ENCODE measurements at regions not wholly inside any gene's neighbourhood (a gene's known extent, or its start where the extent isn't known, plus 50 kb on each side); places are given as distances from the start of the nearest gene placed in this dataset. TPM values are rescaled to one million over a fixed set of nuclear protein-coding genes. Genes with fewer than 3 reads are reported as not detected.
"Not testable (repeated sequence)": the region's sequence is repeated elsewhere in the genome, so short reads cannot be mapped to it uniquely, and the experiment has no call there.

DNA sequence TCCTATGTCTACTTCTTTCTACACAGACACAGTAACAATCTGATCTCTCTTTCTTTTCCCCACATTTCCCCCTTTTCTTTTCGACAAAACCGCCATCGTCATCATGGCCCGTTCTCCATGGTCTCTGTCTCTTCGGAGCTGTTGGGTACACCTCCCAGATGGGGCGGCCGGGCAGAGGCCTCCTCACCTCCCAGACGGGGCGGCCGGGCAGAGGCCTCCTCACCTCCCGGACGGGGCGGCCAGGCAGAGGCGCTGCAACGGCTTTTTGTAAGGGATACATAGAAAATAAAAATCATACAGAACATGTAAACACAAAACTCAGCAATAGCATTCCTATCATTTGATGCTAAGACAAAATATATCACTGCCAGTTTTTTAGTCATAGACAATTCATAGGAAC lies 57.2 kb upstream of the USP25 start:
- H3K9me2 ChIP-seq (replicated peaks; ENCODE audit: insufficient read depth, low read length); H3K27me3 ChIP-seq (ENCODE audit: low read length); H3K4me3 ChIP-seq (ENCODE audit: low read length); H4K20me1 ChIP-seq (ENCODE audit: insufficient read depth, low read depth, low read length); H3K9ac ChIP-seq (ENCODE audit: low read length); H3K4me2 ChIP-seq (ENCODE audit: low read depth, low read length, poor library complexity, severe bottlenecking); H3K9me3 ChIP-seq (ENCODE audit: low read length); H2AFZ ChIP-seq (ENCODE audit: low read length); H3K4me1 ChIP-seq (ENCODE audit: low read length); H3K79me2 ChIP-seq (ENCODE audit: low read length); H3K36me3 ChIP-seq (ENCODE audit: insufficient read depth, low read length); DNase-seq; H3K27ac ChIP-seq (ENCODE audit: low read length): not testable (repeated sequence)

GRCh38 chr21:15676935-15677334 lies 52.8 kb upstream of the USP25 start:
- no peak overlapping the region for H3K4me2 ChIP-seq (ENCODE audit: low read depth, low read length, poor library complexity, severe bottlenecking)

DNA sequence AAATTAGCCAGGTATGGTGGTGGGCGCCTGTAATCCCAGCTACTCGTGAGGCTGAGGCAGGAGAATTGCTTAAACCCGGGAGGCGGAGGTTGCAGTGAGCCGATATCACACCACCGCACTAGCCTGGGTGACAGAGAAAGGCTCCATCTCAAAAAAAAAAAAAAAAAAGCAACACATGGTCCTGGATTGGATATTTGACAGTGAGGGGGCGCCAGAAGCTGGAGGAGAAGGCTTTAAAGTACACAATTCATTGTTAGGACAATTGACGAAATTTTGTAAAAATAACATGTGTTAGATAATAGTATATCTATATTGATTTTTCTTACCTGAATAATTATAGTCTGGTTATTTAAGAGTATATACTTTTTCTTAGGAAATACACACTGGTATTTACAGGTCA lies 50.2 kb upstream of the USP25 start:
- DNase-seq = no peak
- no peaks in the 10 kb centered on the region for H3K9me3 ChIP-seq (ENCODE audit: low read length)
- no peak overlapping the region for H3K9ac ChIP-seq (ENCODE audit: low read length)
- H3K4me2 ChIP-seq (ENCODE audit: low read depth, low read length, poor library complexity, severe bottlenecking) = no peak overlapping the region
- no peak overlapping the region for H3K27ac ChIP-seq (ENCODE audit: low read length)
- H3K9me2 ChIP-seq (replicated peaks; ENCODE audit: insufficient read depth, low read length) = no peaks in the 10 kb centered on the region
- no peaks in the 10 kb centered on the region for H3K4me1 ChIP-seq (ENCODE audit: low read length)
- H3K79me2 ChIP-seq (ENCODE audit: low read length) = no peaks in the 10 kb centered on the region
- no peak overlapping the region for H2AFZ ChIP-seq (ENCODE audit: low read length)
- no peak overlapping the region for H3K4me3 ChIP-seq (ENCODE audit: low read length)
- H3K27me3 ChIP-seq (ENCODE audit: low read length) = no peaks in the 10 kb centered on the region
- H4K20me1 ChIP-seq (ENCODE audit: insufficient read depth, low read depth, low read length) = no peaks in the 10 kb centered on the region
- H3K36me3 ChIP-seq (ENCODE audit: insufficient read depth, low read length) = no peaks in the 10 kb centered on the region

More at GRCh38 chr21:15676935-15677334, 52.8 kb upstream of the USP25 start:
- H3K9ac ChIP-seq (ENCODE audit: low read length) = no peak overlapping the region
- no peak overlapping the region for H3K27ac ChIP-seq (ENCODE audit: low read length)
- no peaks in the 10 kb centered on the region for H3K9me2 ChIP-seq (replicated peaks; ENCODE audit: insufficient read depth, low read length)
- H4K20me1 ChIP-seq (ENCODE audit: insufficient read depth, low read depth, low read length) = no peaks in the 10 kb centered on the region
- H3K9me3 ChIP-seq (ENCODE audit: low read length) = no peaks in the 10 kb centered on the region
- H3K4me3 ChIP-seq (ENCODE audit: low read length) = no peak overlapping the region
- H2AFZ ChIP-seq (ENCODE audit: low read length) = no peak overlapping the region
- H3K27me3 ChIP-seq (ENCODE audit: low read length) = no peaks in the 10 kb centered on the region
- H3K36me3 ChIP-seq (ENCODE audit: insufficient read depth, low read length) = no peaks in the 10 kb centered on the region
- H3K4me1 ChIP-seq (ENCODE audit: low read length) = no peaks in the 10 kb centered on the region
- no peaks in the 10 kb centered on the region for H3K79me2 ChIP-seq (ENCODE audit: low read length)
- no peak for DNase-seq

Small RNA genes in the stretch of these regions (small RNA-seq; reads per million reads assigned to genes)
- not detected for gene AF246928.1
- not detected for gene CYCSP42
- gene RNU6-1326P = not detected

Measured in Karpas-422 (cell line).